ENCODE measurements at regions not wholly inside any gene's neighbourhood (a gene's known extent, or its start where the extent isn't known, plus 50 kb on each side); places are given as distances from the start of the nearest gene placed in this dataset.
A peak's percentile ranks its signal among the peaks of the same experiment; 100 is the strongest.

DNA sequence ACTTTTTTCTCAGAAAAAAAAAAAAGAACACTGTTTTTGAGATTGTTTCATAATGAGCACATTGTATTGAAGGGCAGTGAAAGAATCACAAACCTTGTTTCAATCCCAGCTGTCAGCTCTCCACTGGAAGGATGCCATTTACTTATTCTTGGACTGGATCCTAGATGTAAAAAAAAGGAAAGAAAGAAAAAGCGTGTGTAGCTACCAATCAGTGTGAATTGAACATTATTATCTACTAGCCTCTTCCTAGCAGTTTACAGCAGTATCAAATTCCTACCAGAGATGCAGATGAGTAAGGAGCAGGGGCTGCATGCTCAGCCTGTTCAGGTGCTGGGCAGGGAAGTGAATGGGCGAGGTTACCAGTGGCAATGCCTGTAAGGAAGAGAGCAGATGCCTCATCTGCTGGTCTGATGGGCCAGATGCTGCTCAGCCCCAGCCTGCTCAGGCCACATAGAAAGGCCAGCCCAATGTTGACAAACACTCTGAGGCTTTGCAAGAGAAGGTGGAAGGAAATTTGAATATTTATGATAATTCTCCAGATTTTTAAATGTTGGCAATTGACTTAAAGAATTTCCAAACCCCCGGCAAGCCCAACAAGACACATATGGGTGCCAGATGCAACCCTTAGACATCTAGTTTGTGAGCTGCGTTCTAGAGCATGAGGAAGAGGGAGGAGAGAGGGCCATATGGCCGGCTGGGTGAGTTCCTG is 189.5 kb downstream of the IBTK start:
- H3K4me3 ChIP-seq (ENCODE audit: low read depth, low read length), result no peak overlapping the region
- TF ChIP-seq, protein P1, sequence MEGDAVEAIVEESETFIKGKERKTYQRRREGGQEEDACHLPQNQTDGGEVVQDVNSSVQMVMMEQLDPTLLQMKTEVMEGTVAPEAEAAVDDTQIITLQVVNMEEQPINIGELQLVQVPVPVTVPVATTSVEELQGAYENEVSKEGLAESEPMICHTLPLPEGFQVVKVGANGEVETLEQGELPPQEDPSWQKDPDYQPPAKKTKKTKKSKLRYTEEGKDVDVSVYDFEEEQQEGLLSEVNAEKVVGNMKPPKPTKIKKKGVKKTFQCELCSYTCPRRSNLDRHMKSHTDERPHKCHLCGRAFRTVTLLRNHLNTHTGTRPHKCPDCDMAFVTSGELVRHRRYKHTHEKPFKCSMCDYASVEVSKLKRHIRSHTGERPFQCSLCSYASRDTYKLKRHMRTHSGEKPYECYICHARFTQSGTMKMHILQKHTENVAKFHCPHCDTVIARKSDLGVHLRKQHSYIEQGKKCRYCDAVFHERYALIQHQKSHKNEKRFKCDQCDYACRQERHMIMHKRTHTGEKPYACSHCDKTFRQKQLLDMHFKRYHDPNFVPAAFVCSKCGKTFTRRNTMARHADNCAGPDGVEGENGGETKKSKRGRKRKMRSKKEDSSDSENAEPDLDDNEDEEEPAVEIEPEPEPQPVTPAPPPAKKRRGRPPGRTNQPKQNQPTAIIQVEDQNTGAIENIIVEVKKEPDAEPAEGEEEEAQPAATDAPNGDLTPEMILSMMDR (IDR thresholded peaks at IDR 0.05; ENCODE audit: insufficient read depth, low read length), result no peak
- DNase-seq (ENCODE audit: low read depth), result peak; percentile 75

DNA sequence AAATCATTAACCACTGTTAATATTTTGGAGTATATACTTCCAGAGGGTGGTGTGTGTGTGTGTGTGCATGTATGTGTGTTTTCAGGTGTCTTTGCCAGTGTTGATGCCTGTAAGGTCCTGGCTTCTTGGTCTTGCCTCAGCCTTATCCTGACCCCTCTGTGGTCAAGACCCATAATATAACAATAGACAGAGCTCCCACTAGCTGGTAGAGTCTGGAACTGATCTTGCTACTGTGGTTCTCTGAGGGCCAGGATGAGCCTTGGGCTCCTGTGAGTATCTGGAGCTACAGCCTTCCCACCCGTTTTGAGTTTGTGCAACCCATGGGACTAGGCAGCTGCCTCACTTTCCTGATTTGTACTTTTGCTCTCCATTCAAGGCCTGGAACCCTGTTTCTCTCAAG is 191.0 kb downstream of the IBTK start:
- no peak for DNase-seq (ENCODE audit: low read depth)
- H3K4me3 ChIP-seq (ENCODE audit: low read depth, low read length), result no peak overlapping the region
- TF ChIP-seq, protein P1 (IDR thresholded peaks at IDR 0.05; ENCODE audit: insufficient read depth, low read length), result no peak

DNA sequence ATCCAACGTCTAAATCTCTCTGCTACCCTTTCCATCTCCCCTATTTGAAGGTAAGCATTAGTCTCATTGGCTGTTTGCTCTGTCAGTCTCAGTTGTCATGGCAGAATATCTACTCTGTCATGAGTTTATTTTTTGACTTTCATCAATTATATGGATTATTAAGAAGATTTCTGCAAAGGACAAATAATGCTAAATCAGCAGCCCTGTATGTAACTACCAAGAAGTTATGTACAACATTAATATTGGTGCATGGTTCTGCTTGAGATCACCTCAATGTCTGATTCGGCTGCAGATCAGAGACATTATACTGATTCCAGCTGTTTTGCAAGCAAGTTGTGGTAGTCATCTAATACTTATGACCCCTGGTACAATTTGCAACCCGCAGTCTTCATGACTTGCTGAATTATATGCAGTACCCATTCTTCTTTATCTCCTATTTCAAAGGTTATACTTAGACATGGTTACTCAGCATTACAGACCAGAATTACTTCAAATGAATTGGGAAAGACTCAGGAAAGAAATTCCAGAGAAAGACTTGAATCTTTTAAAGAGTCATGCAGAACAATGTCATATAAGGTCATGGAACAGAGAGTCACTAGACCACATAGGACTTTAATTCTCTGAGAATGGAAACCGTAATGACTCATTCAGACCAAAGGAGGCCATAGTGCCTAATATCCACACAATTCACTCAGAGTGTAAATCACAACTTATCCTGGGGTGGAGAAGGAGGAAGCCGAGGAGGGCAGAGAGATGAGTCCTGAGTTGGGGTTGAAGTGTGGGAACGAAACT is 201.4 kb downstream of the IBTK start:
- TF ChIP-seq, protein P1 (IDR thresholded peaks at IDR 0.05; ENCODE audit: insufficient read depth, low read length), result no peak
- no peak overlapping the region for H3K4me3 ChIP-seq (ENCODE audit: low read depth, low read length)
- peak; percentile 77 for DNase-seq (ENCODE audit: low read depth)

DNA sequence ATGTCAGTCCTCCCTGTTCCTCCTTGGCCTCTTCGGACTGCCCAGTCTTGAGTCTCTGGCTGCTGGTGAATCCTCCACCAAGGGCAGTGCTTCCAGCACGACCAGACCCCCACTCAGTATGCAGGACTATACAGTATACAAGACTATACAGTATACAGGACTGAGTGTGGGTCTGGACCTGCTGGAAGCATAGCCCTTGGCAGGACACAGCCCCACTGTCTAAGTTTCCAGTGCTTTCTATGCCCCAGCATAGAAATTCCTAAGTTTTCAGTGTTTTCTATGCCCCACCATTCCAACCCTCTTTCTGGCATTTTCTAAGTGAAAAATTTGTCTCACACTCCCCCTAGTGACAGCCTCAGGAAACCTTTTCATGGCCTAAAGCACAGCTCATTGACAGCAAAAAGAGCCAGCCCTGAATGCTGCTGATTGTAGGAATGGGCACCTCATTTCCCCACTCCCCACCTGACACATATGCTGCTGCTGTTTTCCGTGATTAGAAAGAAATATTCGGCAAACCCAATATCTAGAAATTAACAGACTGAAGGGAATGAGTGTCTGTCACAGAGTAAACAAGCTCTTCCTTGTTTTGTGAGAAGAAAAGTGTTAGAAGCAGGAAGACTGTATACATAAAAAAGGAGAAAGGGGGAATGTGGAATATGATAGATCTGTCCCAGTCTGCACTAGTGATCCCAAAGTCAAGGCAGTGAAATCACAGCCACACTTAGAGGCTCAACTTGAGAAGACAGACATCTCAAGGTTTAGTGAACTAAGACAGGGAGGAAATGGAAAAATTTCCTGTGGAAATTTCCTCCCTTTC is 206.9 kb downstream of the IBTK start:
- TF ChIP-seq, protein P1 (IDR thresholded peaks at IDR 0.05; ENCODE audit: insufficient read depth, low read length), result peak; percentile 87
- DNase-seq (ENCODE audit: low read depth), result peak; percentile 84
- H3K4me3 ChIP-seq (ENCODE audit: low read depth, low read length), result no peak overlapping the region

DNA sequence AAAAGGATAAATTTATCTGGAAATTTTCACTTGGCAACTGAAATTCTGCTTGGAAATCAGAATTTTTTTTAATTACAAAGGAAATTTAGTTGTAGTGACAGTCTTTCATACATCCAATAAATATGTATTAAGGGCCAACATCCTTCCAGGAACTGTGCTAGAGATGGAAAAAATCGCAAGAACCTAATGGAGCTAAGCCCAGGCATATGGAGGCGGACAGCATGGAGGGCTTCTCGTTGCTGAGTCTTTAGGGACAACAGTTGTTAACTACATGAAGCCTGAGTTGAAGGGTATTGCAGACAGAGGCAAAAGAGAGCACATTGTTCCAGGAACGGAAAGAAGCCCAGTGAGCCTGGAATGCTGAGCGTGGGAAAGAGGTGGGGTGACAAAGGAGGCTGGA is 208.9 kb downstream of the IBTK start:
- no peak overlapping the region for H3K4me3 ChIP-seq (ENCODE audit: low read depth, low read length)
- no peak for DNase-seq (ENCODE audit: low read depth)
- TF ChIP-seq, protein P1 (IDR thresholded peaks at IDR 0.05; ENCODE audit: insufficient read depth, low read length), result no peak

DNA sequence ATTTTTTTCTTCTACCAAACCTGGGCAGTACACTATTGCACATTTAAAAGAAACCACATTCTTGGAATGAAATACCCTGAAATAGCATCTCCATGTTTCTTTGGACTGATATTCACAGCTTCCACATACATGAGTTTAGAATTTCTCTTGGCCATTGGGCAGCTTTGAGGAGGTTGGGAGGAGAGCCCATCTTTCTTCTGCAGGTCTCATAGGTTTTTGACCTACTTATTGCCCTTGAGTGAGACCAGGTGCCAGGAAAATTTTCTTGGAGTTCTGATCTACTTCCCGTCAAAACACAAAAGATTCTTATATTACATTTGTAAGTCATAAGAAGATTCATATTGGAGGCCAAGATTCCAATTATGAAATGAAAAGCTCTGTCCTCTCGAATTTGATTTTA is 212.0 kb downstream of the IBTK start:
- no peak overlapping the region for H3K4me3 ChIP-seq (ENCODE audit: low read depth, low read length)
- TF ChIP-seq, protein P1 (IDR thresholded peaks at IDR 0.05; ENCODE audit: insufficient read depth, low read length), result no peak
- no peak for DNase-seq (ENCODE audit: low read depth)
